Stimulated activated CD4-positive, alpha-beta T cell treated with anti-CD3 and anti-CD28 coated beads, Interleukin-4, amount 100 ng/mL, for 4 hours (primary cell): ENCODE measurements at regions not wholly inside any gene's neighbourhood (a gene's known extent, or its start where the extent isn't known, plus 50 kb on each side); places are given as distances from the start of the nearest gene placed in this dataset.

ENCODE experiments used
- DNase-seq, 2 experiments: peaks; one replicate each; pipeline ENCODE4 v3.0.0-alpha.2; 2020

GRCh38 chr10:36681751-36682632, 443.4 kb upstream of the ANKRD30A start:
- no peak for DNase-seq

GRCh38 chr10:36679554-36679953, 445.8 kb upstream of the ANKRD30A start:
- DNase-seq, result no peak

GRCh38 chr10:36677431-36677768, 448.0 kb upstream of the ANKRD30A start:
- DNase-seq, result no peak

GRCh38 chr10:36676756-36677430, 448.5 kb upstream of the ANKRD30A start:
- DNase-seq, result no peak

GRCh38 chr10:36676321-36676720, 449.1 kb upstream of the ANKRD30A start:
- no peak for DNase-seq

- no peak for DNase-seq
These were observed 449.9 kb upstream of the ANKRD30A start for GRCh38 chr10:36675458-36675880.

- no peak for DNase-seq
These were observed 453.8 kb upstream of the ANKRD30A start for GRCh38 chr10:36671607-36672006.

- DNase-seq, result no peak
These were observed 454.6 kb upstream of the ANKRD30A start for GRCh38 chr10:36670621-36671402.

- DNase-seq, result no peak
These were observed 455.6 kb upstream of the ANKRD30A start for GRCh38 chr10:36669615-36670352.

GRCh38 chr10:36666451-36666850, 458.9 kb upstream of the ANKRD30A start:
- no peak for DNase-seq

GRCh38 chr10:36662571-36662970, 462.8 kb upstream of the ANKRD30A start:
- DNase-seq, result no peak

- no peak for DNase-seq
These were observed 475.1 kb upstream of the ANKRD30A start for GRCh38 chr10:36650274-36650673.

GRCh38 chr10:36647540-36647939, 477.9 kb upstream of the ANKRD30A start:
- no peak for DNase-seq

GRCh38 chr10:36640626-36641025, 484.8 kb upstream of the ANKRD30A start:
- DNase-seq, result no peak

GRCh38 chr10:36638462-36639155, 486.8 kb upstream of the ANKRD30A start:
- no peak for DNase-seq

- DNase-seq, result no peak
These were observed 488.5 kb upstream of the ANKRD30A start for GRCh38 chr10:36636879-36637278.

GRCh38 chr10:36636285-36636839, 489.0 kb upstream of the ANKRD30A start:
- DNase-seq, result no peak

GRCh38 chr10:36634916-36635315, 490.5 kb upstream of the ANKRD30A start:
- no peak for DNase-seq

- DNase-seq, result no peak
These were observed 495.1 kb upstream of the ANKRD30A start for GRCh38 chr10:36630267-36630666.

GRCh38 chr10:36629476-36629875, 495.9 kb upstream of the ANKRD30A start:
- DNase-seq, result no peak

- no peak for DNase-seq
These were observed 500.8 kb upstream of the ANKRD30A start for GRCh38 chr10:36624551-36625100.

GRCh38 chr10:36621346-36621745, 504.1 kb upstream of the ANKRD30A start:
- DNase-seq, result no peak
